ENCODE measurements at regions not wholly inside any gene's neighbourhood (a gene's known extent, or its start where the extent isn't known, plus 50 kb on each side); places are given as distances from the start of the nearest gene placed in this dataset.

DNA sequence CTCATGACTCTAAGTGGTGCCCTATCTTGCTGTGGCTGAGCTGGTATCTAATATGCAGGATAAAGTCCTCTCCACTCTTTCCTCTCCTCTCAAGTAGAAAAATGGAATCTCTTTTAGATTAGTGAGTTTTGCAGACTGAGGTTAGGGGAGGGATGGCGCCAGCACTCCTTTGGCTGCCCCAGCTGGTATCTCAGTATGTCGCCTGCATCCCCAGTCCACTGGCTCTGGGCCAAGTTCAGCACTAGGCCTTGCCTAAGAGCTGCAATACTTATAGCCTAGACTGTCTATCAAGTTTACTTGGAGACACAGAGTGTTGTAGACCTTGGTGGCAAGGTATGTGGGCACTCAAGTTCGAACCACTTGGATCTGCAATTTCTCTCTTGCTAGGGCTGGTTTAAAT, 351.3 kb downstream of the NAP1L3 start:
- no peak for DNase-seq (ENCODE audit: low read depth, low spot score)
- ChIA-PET CTCF (no interaction called here), POLR2A (no interaction called here)
- Histone ChIP-seq H3K27ac (ENCODE audit: low read length) (no peak overlapping the region), H3K27me3 (ENCODE audit: control insufficient read depth, insufficient read depth, low read length) (no peaks in the 10 kb centered on the region), H3K36me3 (ENCODE audit: control insufficient read depth, insufficient read depth, low read length) (no peaks in the 10 kb centered on the region), H3K9me3 (ENCODE audit: control insufficient read depth, insufficient read depth, low read depth, low read length) (no peaks in the 10 kb centered on the region), H3K4me1 (ENCODE audit: control insufficient read depth, insufficient read depth, low read length) (no peaks in the 10 kb centered on the region), H3K4me3 (ENCODE audit: low read depth in 2 of 2, low read length in 2 of 2) (no peak overlapping the region)
- in situ Hi-C loops (cut with HindIII; ENCODE audit: low pct_unique_long_range_greater_than_20kb, low sequenced_read_pairs) (no loop called here), intact Hi-C loops (cut with micrococcal nuclease; ENCODE audit: unreplicated experiment) (no loop called here)
- TF ChIP-seq POLR2AphosphoS5 (IDR thresholded peaks at IDR 0.05; ENCODE audit: low read depth, low read length) (no peak), SIN3A (IDR thresholded peaks at IDR 0.05; ENCODE audit: borderline replicate concordance, insufficient read depth, low read depth, low read length) (no peak), TCF7L2 (IDR thresholded peaks at IDR 0.05; ENCODE audit: low read depth, low read length) (no peak)
- TF ChIP-seq, protein P1, sequence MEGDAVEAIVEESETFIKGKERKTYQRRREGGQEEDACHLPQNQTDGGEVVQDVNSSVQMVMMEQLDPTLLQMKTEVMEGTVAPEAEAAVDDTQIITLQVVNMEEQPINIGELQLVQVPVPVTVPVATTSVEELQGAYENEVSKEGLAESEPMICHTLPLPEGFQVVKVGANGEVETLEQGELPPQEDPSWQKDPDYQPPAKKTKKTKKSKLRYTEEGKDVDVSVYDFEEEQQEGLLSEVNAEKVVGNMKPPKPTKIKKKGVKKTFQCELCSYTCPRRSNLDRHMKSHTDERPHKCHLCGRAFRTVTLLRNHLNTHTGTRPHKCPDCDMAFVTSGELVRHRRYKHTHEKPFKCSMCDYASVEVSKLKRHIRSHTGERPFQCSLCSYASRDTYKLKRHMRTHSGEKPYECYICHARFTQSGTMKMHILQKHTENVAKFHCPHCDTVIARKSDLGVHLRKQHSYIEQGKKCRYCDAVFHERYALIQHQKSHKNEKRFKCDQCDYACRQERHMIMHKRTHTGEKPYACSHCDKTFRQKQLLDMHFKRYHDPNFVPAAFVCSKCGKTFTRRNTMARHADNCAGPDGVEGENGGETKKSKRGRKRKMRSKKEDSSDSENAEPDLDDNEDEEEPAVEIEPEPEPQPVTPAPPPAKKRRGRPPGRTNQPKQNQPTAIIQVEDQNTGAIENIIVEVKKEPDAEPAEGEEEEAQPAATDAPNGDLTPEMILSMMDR (IDR thresholded peaks at IDR 0.05), result no peak
- TF ChIP-seq, protein P2, sequence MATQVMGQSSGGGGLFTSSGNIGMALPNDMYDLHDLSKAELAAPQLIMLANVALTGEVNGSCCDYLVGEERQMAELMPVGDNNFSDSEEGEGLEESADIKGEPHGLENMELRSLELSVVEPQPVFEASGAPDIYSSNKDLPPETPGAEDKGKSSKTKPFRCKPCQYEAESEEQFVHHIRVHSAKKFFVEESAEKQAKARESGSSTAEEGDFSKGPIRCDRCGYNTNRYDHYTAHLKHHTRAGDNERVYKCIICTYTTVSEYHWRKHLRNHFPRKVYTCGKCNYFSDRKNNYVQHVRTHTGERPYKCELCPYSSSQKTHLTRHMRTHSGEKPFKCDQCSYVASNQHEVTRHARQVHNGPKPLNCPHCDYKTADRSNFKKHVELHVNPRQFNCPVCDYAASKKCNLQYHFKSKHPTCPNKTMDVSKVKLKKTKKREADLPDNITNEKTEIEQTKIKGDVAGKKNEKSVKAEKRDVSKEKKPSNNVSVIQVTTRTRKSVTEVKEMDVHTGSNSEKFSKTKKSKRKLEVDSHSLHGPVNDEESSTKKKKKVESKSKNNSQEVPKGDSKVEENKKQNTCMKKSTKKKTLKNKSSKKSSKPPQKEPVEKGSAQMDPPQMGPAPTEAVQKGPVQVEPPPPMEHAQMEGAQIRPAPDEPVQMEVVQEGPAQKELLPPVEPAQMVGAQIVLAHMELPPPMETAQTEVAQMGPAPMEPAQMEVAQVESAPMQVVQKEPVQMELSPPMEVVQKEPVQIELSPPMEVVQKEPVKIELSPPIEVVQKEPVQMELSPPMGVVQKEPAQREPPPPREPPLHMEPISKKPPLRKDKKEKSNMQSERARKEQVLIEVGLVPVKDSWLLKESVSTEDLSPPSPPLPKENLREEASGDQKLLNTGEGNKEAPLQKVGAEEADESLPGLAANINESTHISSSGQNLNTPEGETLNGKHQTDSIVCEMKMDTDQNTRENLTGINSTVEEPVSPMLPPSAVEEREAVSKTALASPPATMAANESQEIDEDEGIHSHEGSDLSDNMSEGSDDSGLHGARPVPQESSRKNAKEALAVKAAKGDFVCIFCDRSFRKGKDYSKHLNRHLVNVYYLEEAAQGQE (IDR thresholded peaks at IDR 0.05; ENCODE audit: insufficient read depth in 1 of 2, low read depth in 2 of 2, low read length in 1 of 2), result no peak
- no peak for ATAC-seq
- no TSS peak for BruUV-seq (replicated peaks)

- CTCF ChIA-PET, result no interaction called here
- H3K27ac ChIP-seq (ENCODE audit: low read length), result no peak overlapping the region
- no peak overlapping the region for H3K4me3 ChIP-seq (ENCODE audit: low read depth in 2 of 2, low read length in 2 of 2)
- no peaks in the 10 kb centered on the region for H3K4me1 ChIP-seq (ENCODE audit: control insufficient read depth, insufficient read depth, low read length)
- no peaks in the 10 kb centered on the region for H3K36me3 ChIP-seq (ENCODE audit: control insufficient read depth, insufficient read depth, low read length)
- ATAC-seq, result no peak
- no peak for DNase-seq (ENCODE audit: low read depth, low spot score)
- H3K27me3 ChIP-seq (ENCODE audit: control insufficient read depth, insufficient read depth, low read length), result no peaks in the 10 kb centered on the region
- in situ Hi-C loops (cut with HindIII; ENCODE audit: low pct_unique_long_range_greater_than_20kb, low sequenced_read_pairs) (no loop called here), intact Hi-C loops (cut with micrococcal nuclease; ENCODE audit: unreplicated experiment) (no loop called here)
- TF ChIP-seq TCF7L2 (IDR thresholded peaks at IDR 0.05; ENCODE audit: low read depth, low read length), result no peak
- no peak for TF ChIP-seq SIN3A (IDR thresholded peaks at IDR 0.05; ENCODE audit: borderline replicate concordance, insufficient read depth, low read depth, low read length)
- TF ChIP-seq, protein P2 (IDR thresholded peaks at IDR 0.05; ENCODE audit: insufficient read depth in 1 of 2, low read depth in 2 of 2, low read length in 1 of 2), result no peak
- TF ChIP-seq, protein P1 (IDR thresholded peaks at IDR 0.05), result no peak
- no peak for TF ChIP-seq POLR2AphosphoS5 (IDR thresholded peaks at IDR 0.05; ENCODE audit: low read depth, low read length)
- POLR2A ChIA-PET, result no interaction called here
- no TSS peak for BruUV-seq (replicated peaks)
- no peaks in the 10 kb centered on the region for H3K9me3 ChIP-seq (ENCODE audit: control insufficient read depth, insufficient read depth, low read depth, low read length)
Measured at GRCh38 chrX:93319609-93320008, 353.8 kb downstream of the NAP1L3 start.
